A673 (cell line): ENCODE measurements at regions not wholly inside any gene's neighbourhood (a gene's known extent, or its start where the extent isn't known, plus 50 kb on each side); places are given as distances from the start of the nearest gene placed in this dataset.

ENCODE experiments used
- EZH2 ChIP-seq: fragments of 200-600 bp; sonication (generic); IDR thresholded peaks from 2 replicates; pipeline ENCODE4 v1.6.1; 2017; ENCODE audit warnings: borderline replicate concordance, low read depth, mild to moderate bottlenecking, mixed read lengths, antibody characterized with exemption, low read length; ENCODE audit not compliant: poor library complexity, severe bottlenecking
- TF ChIP-seq, protein P1 (sequence below): fragments of 300-800, 200-600 bp; sonication (generic); conservative IDR thresholded peaks from 2 replicates; pipeline ENCODE4 v1.5.1; 2017; ENCODE audit warnings: low read depth, mild to moderate bottlenecking, antibody characterized with exemption, low read length, moderate library complexity, mixed read lengths

- TF ChIP-seq, protein P1, sequence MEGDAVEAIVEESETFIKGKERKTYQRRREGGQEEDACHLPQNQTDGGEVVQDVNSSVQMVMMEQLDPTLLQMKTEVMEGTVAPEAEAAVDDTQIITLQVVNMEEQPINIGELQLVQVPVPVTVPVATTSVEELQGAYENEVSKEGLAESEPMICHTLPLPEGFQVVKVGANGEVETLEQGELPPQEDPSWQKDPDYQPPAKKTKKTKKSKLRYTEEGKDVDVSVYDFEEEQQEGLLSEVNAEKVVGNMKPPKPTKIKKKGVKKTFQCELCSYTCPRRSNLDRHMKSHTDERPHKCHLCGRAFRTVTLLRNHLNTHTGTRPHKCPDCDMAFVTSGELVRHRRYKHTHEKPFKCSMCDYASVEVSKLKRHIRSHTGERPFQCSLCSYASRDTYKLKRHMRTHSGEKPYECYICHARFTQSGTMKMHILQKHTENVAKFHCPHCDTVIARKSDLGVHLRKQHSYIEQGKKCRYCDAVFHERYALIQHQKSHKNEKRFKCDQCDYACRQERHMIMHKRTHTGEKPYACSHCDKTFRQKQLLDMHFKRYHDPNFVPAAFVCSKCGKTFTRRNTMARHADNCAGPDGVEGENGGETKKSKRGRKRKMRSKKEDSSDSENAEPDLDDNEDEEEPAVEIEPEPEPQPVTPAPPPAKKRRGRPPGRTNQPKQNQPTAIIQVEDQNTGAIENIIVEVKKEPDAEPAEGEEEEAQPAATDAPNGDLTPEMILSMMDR: no peak
- no peak for TF ChIP-seq EZH2
Observed at GRCh38 chr12:23356927-23357708, 592.4 kb downstream of the SOX5 start.
